Neural progenitor cell (in vitro differentiated cells): ENCODE measurements at regions not wholly inside any gene's neighbourhood (a gene's known extent, or its start where the extent isn't known, plus 50 kb on each side); places are given as distances from the start of the nearest gene placed in this dataset.

Experiments
- CTCF ChIP-seq: fragments of 200-600 bp; sonication (generic); IDR thresholded peaks from 2 replicates; pipeline ENCODE4 v1.5.1; 2017; ENCODE audit warnings: antibody characterized with exemption, mild to moderate bottlenecking
- EZH2 ChIP-seq: fragments of 200-600 bp; sonication (generic); IDR thresholded peaks from 2 replicates; pipeline ENCODE4 v1.6.1; 2017; ENCODE audit warnings: antibody characterized with exemption, mild to moderate bottlenecking, moderate library complexity

- TF ChIP-seq CTCF, result no peak
- no peak for TF ChIP-seq EZH2
These were observed 325.6 kb upstream of the JARID2 start for GRCh38 chr6:14920276-14920675.
